ENCODE measurements at regions not wholly inside any gene's neighbourhood (a gene's known extent, or its start where the extent isn't known, plus 50 kb on each side); places are given as distances from the start of the nearest gene placed in this dataset.
"Not testable (repeated sequence)": the region's sequence is repeated elsewhere in the genome, so short reads cannot be mapped to it uniquely, and the experiment has no call there.

DNA sequence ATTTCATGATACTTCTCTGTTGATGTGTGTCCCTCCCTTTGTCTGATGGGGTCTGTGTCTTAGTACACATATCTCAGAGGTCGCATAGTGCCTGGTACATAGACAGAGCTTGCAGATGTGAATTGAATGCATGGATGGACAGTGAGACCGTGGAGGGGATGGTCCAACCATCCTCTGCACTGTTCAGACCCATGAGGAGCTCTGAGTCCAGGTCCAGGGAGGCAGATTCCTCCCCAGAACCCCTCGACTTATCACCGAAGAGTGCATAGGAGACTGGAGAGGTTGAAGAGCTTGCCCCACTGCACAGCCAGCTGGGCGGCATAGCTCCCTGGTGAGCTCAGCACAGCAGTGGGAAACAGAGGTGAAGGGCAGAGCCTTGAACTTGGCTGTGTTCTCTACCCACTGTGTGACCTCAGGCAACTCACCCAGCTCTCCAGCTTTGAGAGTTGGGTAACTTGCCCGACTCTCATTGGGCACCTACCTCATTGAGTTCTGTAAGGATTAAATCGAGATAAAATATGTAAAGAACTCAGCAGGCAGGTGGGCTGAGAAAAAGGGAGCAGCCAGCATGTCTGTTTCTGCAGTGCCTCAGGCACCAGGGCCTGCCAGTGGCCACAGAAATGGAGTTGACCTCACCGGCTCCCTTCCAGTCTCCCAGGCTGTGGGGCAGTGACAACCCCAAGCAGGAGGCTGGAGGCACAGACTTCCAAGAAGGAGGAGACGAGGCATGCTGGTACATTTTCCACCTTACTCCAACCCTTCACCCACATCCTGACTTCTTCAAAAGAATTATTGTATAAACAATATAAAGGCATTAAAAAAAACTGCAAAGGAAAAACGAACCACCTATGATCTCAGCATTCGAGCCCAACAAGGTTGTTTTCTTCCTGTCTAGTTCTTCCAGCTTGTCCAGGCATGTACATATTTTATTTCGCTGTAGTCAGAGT, 54.1 kb upstream of the TFRC start:
- H3K36me3 ChIP-seq = no peaks in the 10 kb centered on the region
- DNase-seq = no peak
- 64 to 79% (median 71%) methylated on average over 11 to 12 of the region's 12 CpGs for WGBS, 5 donors

DNA sequence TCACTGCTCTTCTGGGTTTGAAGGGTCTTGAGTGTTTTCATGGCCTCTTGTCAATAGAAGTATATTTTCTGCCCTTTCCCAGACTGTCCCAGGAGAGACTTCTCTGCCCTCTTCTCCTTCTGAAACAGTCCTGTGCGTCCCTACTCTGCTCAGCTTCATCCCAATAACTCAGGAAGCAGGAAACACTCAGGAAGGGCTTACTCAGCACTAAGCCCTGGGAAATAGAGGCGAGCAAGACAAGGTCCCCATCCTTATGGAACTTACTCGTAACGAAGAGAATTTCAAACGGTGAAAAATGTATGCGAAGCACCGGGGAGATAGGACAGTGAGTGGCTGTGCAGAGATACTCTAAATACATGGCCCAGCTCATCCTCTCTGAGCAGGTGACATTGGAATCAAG, 52.8 kb upstream of the TFRC start:
- H3K36me3 ChIP-seq = no peaks in the 10 kb centered on the region
- H3K4me3 ChIP-seq = no peak overlapping the region
- intact Hi-C loops (cut with DNase I; ENCODE audit: low total_unique reads) = no loop called here
- no peak for TF ChIP-seq POLR2AphosphoS5 (IDR thresholded peaks at IDR 0.05)
- TF ChIP-seq CTCF (IDR thresholded peaks at IDR 0.05 in 8 of 11, conservative IDR thresholded peaks at IDR 0.05 in 3 of 11) = no peak
- no peak for TF ChIP-seq POLR2A (IDR thresholded peaks at IDR 0.05)
- no peak for DNase-seq
- H3K4me1 ChIP-seq = no peaks in the 10 kb centered on the region
- H3K27me3 ChIP-seq (replicated peaks in 1 of 7) = no peaks in the 10 kb centered on the region
- 59 to 98% (median 83%) methylated on average over 7 of the region's 7 CpGs for WGBS, 5 donors
- no peaks in the 10 kb centered on the region for H3K9me3 ChIP-seq
- H3K27ac ChIP-seq = no peak overlapping the region

More for the DNA sequence above, 54.1 kb upstream of the TFRC start:
- H3K4me1 ChIP-seq = peaks cover 0 to 12% (median 0%) of the 10 kb centered on the region in 6 donors
- H3K27me3 ChIP-seq (replicated peaks in 1 of 7) = no peaks in the 10 kb centered on the region
- no peak overlapping the region for H3K4me3 ChIP-seq
- H3K27ac ChIP-seq = no peak overlapping the region
- no peak for TF ChIP-seq CTCF (IDR thresholded peaks at IDR 0.05 in 8 of 11, conservative IDR thresholded peaks at IDR 0.05 in 3 of 11)
- TF ChIP-seq POLR2A (IDR thresholded peaks at IDR 0.05) = no peak
- no peak for TF ChIP-seq POLR2AphosphoS5 (IDR thresholded peaks at IDR 0.05)
- no peaks in the 10 kb centered on the region for H3K9me3 ChIP-seq
- intact Hi-C loops (cut with DNase I; ENCODE audit: low total_unique reads) = no loop called here

DNA sequence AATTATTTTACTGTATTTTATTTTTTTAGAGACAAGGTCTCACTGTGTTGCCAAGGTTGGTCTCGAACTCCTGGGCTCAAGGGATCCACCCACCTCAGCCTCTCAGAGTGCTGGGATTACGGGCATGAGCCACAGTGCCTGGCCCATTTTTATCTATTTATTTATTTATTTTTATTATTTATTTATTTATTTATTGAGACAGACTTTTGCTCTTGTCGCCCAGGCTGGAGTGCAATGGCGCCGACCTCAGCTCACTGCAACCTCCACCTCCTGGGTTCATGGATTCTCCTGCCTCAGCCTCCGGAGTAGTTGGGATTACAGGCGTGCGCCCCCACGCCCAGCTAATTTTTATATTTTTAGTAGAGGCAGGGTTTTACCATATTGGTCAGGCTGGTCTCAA, 52.0 kb upstream of the TFRC start:
- H3K27me3 ChIP-seq (replicated peaks in 1 of 7); H3K4me1 ChIP-seq; H3K4me3 ChIP-seq; H3K9me3 ChIP-seq; intact Hi-C loops (cut with DNase I; ENCODE audit: low total_unique reads); H3K27ac ChIP-seq; H3K36me3 ChIP-seq; DNase-seq: not testable (repeated sequence)
- 91 to 97% (median 97%) methylated on average over 9 of the region's 9 CpGs for WGBS, 5 donors

GRCh38 chr3:196131921-196132320, 50.0 kb upstream of the TFRC start:
- intact Hi-C loops (cut with DNase I; ENCODE audit: low total_unique reads) = no loop called here
- no peaks in the 10 kb centered on the region for H3K27me3 ChIP-seq (replicated peaks in 1 of 7)
- no peaks in the 10 kb centered on the region for H3K36me3 ChIP-seq
- TF ChIP-seq POLR2AphosphoS5 (IDR thresholded peaks at IDR 0.05) = no peak
- TF ChIP-seq POLR2A (IDR thresholded peaks at IDR 0.05) = no peak
- no peak for TF ChIP-seq CTCF (IDR thresholded peaks at IDR 0.05 in 8 of 11, conservative IDR thresholded peaks at IDR 0.05 in 3 of 11)
- 71 to 93% (median 90%) methylated on average over 11 to 13 of the region's 13 CpGs for WGBS, 5 donors
- no peak overlapping the region for H3K4me3 ChIP-seq
- H3K27ac ChIP-seq = no peak overlapping the region
- no peak for DNase-seq
- no peaks in the 10 kb centered on the region for H3K9me3 ChIP-seq
- peaks cover 0 to 13% (median 8%) of the 10 kb centered on the region in 6 donors for H3K4me1 ChIP-seq
